Heart left ventricle (tissue), 16 donors: ENCODE measurements at regions not wholly inside any gene's neighbourhood (a gene's known extent, or its start where the extent isn't known, plus 50 kb on each side); places are given as distances from the start of the nearest gene placed in this dataset.

Experiments used
- ATAC-seq, 4 donors: fragments of 200-7000 bp; cut with Tn5 transposase; one replicate each; pipeline ENCODE4 v1.9.1; 2020 to 2022; ENCODE audit warnings: moderate library complexity in 4 of 4, mild to moderate bottlenecking in 3 of 4, moderate number of reproducible peaks in 1 of 4
- DNase-seq, 5 donors: peaks; one replicate each; pipeline ENCODE4 v3.0.0-alpha.2; 2020
- H3K27ac ChIP-seq, 12 donors: fragments of 200-600 bp; sonication (generic) in 4 of 12; one replicate each; pipeline versions ENCODE4 v1.5.0 to v1.8.0; 2016 to 2022; ENCODE audit warnings: mild to moderate bottlenecking in 2 of 12
- H3K27me3 ChIP-seq, 9 donors: fragments of 200-600 bp; sonication (generic) in 2 of 9; one replicate each; pipeline versions ENCODE4 v1.5.1 to v1.8.0; 2016 to 2022; ENCODE audit warnings: mild to moderate bottlenecking in 3 of 9
- H3K36me3 ChIP-seq, 9 donors: fragments of 200-600 bp; sonication (generic) in 2 of 9; one replicate each; pipeline versions ENCODE4 v1.5.0 to v1.8.0; 2018 to 2022; ENCODE audit warnings: mild to moderate bottlenecking in 2 of 9
- H3K4me1 ChIP-seq, 12 donors: fragments of 200-600 bp; sonication (generic) in 4 of 12; one replicate each; pipeline versions ENCODE4 v1.5.0 to v1.8.0; 2016 to 2022; ENCODE audit warnings: mild to moderate bottlenecking in 3 of 12
- H3K4me3 ChIP-seq, 12 donors: fragments of 200-600 bp; sonication (generic) in 4 of 12; one replicate each; pipeline versions ENCODE4 v1.5.0 to v1.8.0; 2017 to 2022; ENCODE audit warnings: mild to moderate bottlenecking in 9 of 12, moderate library complexity in 4 of 12
- H3K9me3 ChIP-seq, 12 donors: fragments of 200-600 bp; sonication (generic) in 4 of 12; one replicate each; pipeline versions ENCODE4 v1.5.0 to v1.8.0; 2016 to 2022; ENCODE audit warnings: mild to moderate bottlenecking in 1 of 12
- CTCF ChIP-seq, 12 donors: fragments of 200-600 bp; sonication (generic) in 4 of 12; IDR thresholded peaks; one replicate each; pipeline versions ENCODE4 v1.5.0 to v1.8.0; 2018 to 2022; ENCODE audit warnings: antibody characterized with exemption in 12 of 12, mild to moderate bottlenecking in 5 of 12
- POLR2A ChIP-seq, 2 donors: fragments of 450-650 bp; IDR thresholded peaks; one replicate each; pipeline ENCODE4 v1.6.1; 2017; ENCODE audit warnings: antibody characterized with exemption in 2 of 2, mild to moderate bottlenecking in 2 of 2, moderate library complexity in 2 of 2
- WGBS, 4 donors: extraction: QIAGEN DNeasy Blood & Tissue Kit in 2 of 4; methylation state at CpG; one replicate each; pipeline versions ENCODE4 v1.1.5 to v1.1.7; 2013 to 2018; 5-methylcytosine and 5-hydroxymethylcytosine counted together
- intact Hi-C, 10 donors: fragments of 100-400 bp; cut with DNase I; formaldehyde crosslinking; loops; one replicate each; pipeline versions ENCODE4 v1.11.1 to v1.14.2; 2022
- donor health status: ischemic (EF 13 %, LVEDD 7.1; RV severe dilation, severe dysfunction).
- donor health status: healthy with polysubstance abuse.
- donor health status: DM: no; HTN: yes; CAD: no.
- donor health status: DM: no; HTN: no; CAD: no.
- donor health status: ischemic (EF 25% LVEDD 6.9; RV normal size, moderate dysfunction).
- donor health status: ischemic (EF 25% LVEDD 5.7; RV mildly dilated, moderate dysfunction).
- donor health status: healthy.
- donor health status: DM: yes; HTN: yes; CAD: no.
- donor health status: ischemic (EF 35%, LVEDD 5.7; RV mildly dilated, moderate dysfunction).
- donor health status: nonischemic (EF 11% LVEDD 7.7; RV severe dilation, severe dysfunction).
- donor health status: DM: yes; HTN: yes; CAD: no.
- donor health status: PGD.
- donor health status: ischemic (EF 29% LVEDD 5.4; RV normal size, mild dysfunction).
- donor health status: nonischemic (EF 23%, LVEDD 6.1; RV moderate dilation, normal function).

- intact Hi-C loops, result loop anchor here in 1 of 10 donors (1.0 kb wide), 1 partner anchor 39 kb away; no protein-coding TSS in a partner anchor
- no peaks in the 10 kb centered on the region for H3K4me1 ChIP-seq
- no peak overlapping the region for H3K27ac ChIP-seq
- H3K9me3 ChIP-seq, result no peaks in the 10 kb centered on the region
- TF ChIP-seq POLR2A (IDR thresholded peaks at IDR 0.05) (no peak), CTCF (IDR thresholded peaks at IDR 0.05) (no peak)
- peaks cover 0 to 10% (median 0%) of the 10 kb centered on the region in 9 donors for H3K27me3 ChIP-seq
- ATAC-seq (no peak), DNase-seq (no peak)
- H3K36me3 ChIP-seq, result no peaks in the 10 kb centered on the region
- H3K4me3 ChIP-seq, result no peak overlapping the region
- WGBS, 4 donors, result 77 to 93% (median 86%) methylated on average over 2 of the region's 2 CpGs
Observed at GRCh38 chr4:10342866-10343265, 114.4 kb downstream of the ZNF518B start.

GRCh38 chr4:10336471-10336870, 120.8 kb downstream of the ZNF518B start:
- intact Hi-C loops, result no loop called here
- WGBS, 4 donors, result 80 to 86% (median 84%) methylated on average over 4 of the region's 4 CpGs
- Histone ChIP-seq H3K4me3 (no peak overlapping the region), H3K27ac (no peak overlapping the region), H3K36me3 (no peaks in the 10 kb centered on the region), H3K9me3 (no peaks in the 10 kb centered on the region), H3K27me3 (peaks cover 0 to 10% (median 0%) of the 10 kb centered on the region in 9 donors), H3K4me1 (peaks cover 0 to 3% (median 0%) of the 10 kb centered on the region in 12 donors)
- ATAC-seq (no peak), DNase-seq (no peak)
- no peak for TF ChIP-seq POLR2A (IDR thresholded peaks at IDR 0.05)
- no peak for TF ChIP-seq CTCF (IDR thresholded peaks at IDR 0.05)

- Histone ChIP-seq H3K4me1 (peaks cover 0 to 3% (median 0%) of the 10 kb centered on the region in 12 donors), H3K9me3 (no peaks in the 10 kb centered on the region), H3K36me3 (no peaks in the 10 kb centered on the region), H3K4me3 (no peak overlapping the region), H3K27ac (no peak overlapping the region), H3K27me3 (peaks cover 0 to 4% (median 0%) of the 10 kb centered on the region in 9 donors)
- ATAC-seq (no peak), DNase-seq (no peak)
- intact Hi-C loops, result no loop called here
- 74 to 79% (median 75%) methylated on average over 8 of the region's 8 CpGs for whole genome bisulfite sequencing, 4 donors
- TF ChIP-seq CTCF (IDR thresholded peaks at IDR 0.05) (no peak), POLR2A (IDR thresholded peaks at IDR 0.05) (no peak)
Observed at GRCh38 chr4:10335050-10335449, 122.2 kb downstream of the ZNF518B start.

GRCh38 chr4:10334506-10335028, 122.7 kb downstream of the ZNF518B start:
- no peaks in the 10 kb centered on the region for H3K36me3 ChIP-seq
- H3K4me3 ChIP-seq, result no peak overlapping the region
- intact Hi-C loops, result no loop called here
- 67 to 78% (median 69%) methylated on average over 3 of the region's 3 CpGs for WGBS, 4 donors
- peak in 2 of 4 donors; percentile 48 to 49 for ATAC-seq
- no peak for DNase-seq
- no peaks in the 10 kb centered on the region for H3K9me3 ChIP-seq
- no peak overlapping the region for H3K27ac ChIP-seq
- H3K27me3 ChIP-seq, result peaks cover 0 to 4% (median 0%) of the 10 kb centered on the region in 9 donors
- H3K4me1 ChIP-seq, result peaks cover 0 to 3% (median 0%) of the 10 kb centered on the region in 12 donors
- TF ChIP-seq CTCF (IDR thresholded peaks at IDR 0.05), result no peak
- no peak for TF ChIP-seq POLR2A (IDR thresholded peaks at IDR 0.05)
